Epithelial cell of proximal tubule (primary cell): ENCODE measurements at regions not wholly inside any gene's neighbourhood (a gene's known extent, or its start where the extent isn't known, plus 50 kb on each side); places are given as distances from the start of the nearest gene placed in this dataset.
"Not testable (repeated sequence)": the region's sequence is repeated elsewhere in the genome, so short reads cannot be mapped to it uniquely, and the experiment has no call there.

Experiments used
- DNase-seq: peaks from one replicate; pipeline ENCODE4 v3.0.0-alpha.2; 2011; ENCODE audit warnings: low read depth
- H3K4me3 ChIP-seq: 2 replicates; pipeline ENCODE4 v1.5.1; 2011; ENCODE audit warnings: low read depth, mild to moderate bottlenecking, low read length
- TF ChIP-seq, protein P1 (sequence below): conservative IDR thresholded peaks from 2 replicates; pipeline ENCODE4 v1.5.1; 2012; ENCODE audit warnings: low read depth, mild to moderate bottlenecking, low read length

DNA sequence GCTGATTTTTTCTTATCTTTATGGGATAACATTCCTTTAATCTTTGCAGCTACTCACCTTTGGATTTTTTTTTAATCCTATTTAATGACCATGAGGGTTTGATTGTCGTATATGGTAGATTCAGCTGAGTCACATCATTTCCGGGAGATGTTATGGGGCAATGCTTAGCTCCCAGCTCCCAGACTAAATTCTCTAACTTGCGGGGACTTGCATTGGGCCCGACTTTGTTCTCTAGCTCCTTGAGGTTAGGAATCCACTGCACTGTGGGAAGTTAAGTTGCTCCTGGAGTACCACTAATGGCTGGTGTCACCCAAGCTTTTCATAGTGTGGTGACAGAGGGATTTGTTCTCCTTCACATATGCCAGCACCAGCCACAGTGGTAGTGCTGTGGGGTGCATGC lies 287.4 kb downstream of the TECRL start:
- no peak for DNase-seq
- H3K4me3 ChIP-seq: no peak overlapping the region
- TF ChIP-seq, protein P1, sequence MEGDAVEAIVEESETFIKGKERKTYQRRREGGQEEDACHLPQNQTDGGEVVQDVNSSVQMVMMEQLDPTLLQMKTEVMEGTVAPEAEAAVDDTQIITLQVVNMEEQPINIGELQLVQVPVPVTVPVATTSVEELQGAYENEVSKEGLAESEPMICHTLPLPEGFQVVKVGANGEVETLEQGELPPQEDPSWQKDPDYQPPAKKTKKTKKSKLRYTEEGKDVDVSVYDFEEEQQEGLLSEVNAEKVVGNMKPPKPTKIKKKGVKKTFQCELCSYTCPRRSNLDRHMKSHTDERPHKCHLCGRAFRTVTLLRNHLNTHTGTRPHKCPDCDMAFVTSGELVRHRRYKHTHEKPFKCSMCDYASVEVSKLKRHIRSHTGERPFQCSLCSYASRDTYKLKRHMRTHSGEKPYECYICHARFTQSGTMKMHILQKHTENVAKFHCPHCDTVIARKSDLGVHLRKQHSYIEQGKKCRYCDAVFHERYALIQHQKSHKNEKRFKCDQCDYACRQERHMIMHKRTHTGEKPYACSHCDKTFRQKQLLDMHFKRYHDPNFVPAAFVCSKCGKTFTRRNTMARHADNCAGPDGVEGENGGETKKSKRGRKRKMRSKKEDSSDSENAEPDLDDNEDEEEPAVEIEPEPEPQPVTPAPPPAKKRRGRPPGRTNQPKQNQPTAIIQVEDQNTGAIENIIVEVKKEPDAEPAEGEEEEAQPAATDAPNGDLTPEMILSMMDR: no peak

DNA sequence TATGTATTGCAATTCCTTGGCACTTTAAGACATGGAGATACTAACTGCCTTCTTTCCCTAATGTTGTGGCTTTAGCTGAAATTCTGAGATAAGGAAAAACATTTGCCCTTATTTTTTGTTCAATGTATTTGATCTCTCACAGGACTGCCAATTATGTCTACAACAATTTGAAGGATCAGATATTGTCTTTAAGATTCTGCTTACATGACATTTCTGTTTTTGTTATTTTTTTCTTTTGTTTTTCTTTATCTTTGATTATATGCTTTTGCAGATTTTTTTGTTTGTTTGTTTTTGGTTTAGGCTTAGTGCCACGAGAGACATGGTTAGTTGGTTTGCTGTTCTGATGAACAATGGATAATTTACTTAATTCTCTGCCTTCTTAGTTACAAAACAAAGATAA lies 303.3 kb downstream of the TECRL start:
- no peak overlapping the region for H3K4me3 ChIP-seq
- TF ChIP-seq, protein P1: no peak
- no peak for DNase-seq

DNA sequence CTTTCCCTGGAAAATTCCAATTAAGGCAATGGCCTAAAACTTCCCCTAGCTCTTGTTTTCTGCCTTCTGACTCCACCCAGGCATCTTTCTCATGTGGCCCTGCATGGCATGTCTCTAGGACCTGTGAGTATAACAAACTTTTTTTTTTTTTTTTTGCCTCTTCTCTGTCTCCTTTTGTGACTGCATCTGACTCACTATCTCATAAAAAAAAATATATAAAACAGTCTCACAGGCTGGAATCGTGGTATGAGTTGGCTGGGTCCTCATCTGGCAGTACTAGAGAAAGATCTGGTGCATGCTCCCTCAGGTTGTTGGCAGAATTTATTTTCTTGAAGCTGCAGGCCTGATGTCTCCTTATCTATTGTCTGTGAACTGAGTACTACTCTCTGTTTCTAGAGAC lies 313.9 kb downstream of the TECRL start:
- DNase-seq: no peak
- H3K4me3 ChIP-seq: no peak overlapping the region
- TF ChIP-seq, protein P1: no peak

DNA sequence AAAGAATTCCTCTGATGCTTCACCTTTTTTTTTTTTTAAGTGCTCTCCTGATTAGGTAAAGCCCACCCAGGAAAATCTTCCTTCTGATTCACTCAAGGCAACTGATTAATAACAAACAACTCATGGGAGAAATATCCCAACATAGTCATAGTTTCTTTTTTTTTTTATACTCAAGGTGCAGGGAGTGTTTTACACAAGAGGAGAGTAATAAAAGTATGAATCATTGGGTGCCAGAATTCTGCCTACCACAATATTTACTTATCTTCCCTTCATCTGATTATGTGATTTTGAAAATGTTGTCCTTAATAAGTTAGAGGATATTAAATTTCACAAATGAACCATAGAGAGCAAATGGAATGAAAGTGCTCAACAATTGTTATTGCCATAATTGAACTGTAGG lies 329.9 kb downstream of the TECRL start:
- H3K4me3 ChIP-seq: no peak overlapping the region
- TF ChIP-seq, protein P1: no peak
- DNase-seq: no peak

DNA sequence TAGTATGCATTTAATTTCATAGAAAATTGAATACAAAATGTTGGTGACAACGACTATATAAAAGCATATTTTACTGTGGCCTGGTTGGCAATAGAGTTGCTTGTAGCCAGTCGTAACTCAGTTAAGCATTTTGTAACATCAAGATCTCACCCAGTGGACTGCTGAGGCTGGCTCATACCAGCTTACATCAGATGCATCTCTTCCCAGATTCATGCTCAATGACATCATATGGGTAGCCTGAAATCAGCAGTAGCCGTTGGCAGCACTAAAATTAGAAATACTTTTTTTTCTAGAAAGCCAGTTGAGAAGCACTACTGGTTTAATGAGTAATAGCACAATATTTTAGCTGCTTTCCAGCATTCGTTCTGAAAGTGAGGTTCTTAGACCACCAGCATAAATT lies 341.2 kb downstream of the TECRL start:
- H3K4me3 ChIP-seq: no peak overlapping the region
- TF ChIP-seq, protein P1: no peak
- DNase-seq: no peak

DNA sequence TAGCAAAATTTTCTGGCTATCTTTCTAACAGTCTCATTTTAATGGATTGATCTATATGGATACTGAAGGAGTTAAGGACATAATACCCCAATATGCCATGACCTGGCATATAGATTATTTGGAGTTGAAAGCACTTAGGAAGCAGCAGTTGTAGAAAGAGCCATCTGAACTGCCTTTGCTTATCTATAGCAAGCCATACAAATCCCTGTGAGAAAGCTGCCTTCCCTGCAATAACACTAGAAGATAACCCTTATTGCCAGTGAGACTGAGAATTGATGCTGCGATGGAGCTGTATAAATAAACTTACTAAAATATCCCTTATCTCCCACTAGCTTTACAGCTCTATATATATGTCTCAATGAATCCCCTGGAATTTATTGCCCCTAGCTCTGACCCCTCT lies 346.3 kb downstream of the TECRL start:
- TF ChIP-seq, protein P1: no peak
- no peak overlapping the region for H3K4me3 ChIP-seq
- DNase-seq: no peak

DNA sequence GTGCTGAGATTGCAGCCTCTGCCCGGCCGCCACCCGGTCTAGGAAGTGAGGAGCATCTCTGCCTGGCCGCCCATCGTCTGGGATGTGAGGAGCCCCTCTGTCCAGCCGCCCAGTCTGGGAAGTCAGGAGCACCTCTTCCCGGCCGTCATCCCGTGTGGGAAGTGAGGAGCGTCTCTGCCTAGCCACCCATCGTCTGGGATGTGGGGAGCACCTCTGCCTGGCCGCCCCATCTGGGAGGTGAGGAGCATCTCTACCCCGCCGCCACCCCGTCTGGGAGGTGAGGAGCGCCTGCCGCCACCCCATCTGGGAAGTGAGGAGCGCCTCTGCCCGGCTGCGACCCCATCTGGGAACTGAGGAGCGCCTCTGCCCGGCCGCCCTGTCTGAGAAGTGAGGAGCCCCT lies 372.2 kb downstream of the TECRL start:
- not testable (repeated sequence) for DNase-seq, H3K4me3 ChIP-seq

DNA sequence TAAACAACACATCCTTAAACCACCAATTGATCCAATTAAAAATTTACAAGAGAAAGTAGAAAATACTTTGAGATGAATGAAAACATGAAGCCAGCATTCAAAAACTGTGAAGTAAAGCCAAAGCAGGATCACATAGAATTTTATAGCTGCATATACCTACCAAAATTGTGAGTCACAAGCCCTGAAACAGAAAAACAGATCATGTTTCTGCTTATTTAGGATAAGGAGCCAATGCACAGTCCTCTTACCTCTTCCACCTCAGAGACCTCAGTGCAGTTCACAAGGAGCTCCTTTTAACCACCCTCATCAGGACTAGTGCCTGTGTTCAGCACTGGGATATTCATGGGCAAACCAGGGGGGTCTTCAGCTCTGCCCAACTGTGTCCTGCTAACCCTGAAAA lies 386.7 kb downstream of the TECRL start:
- TF ChIP-seq, protein P1: no peak
- DNase-seq: no peak
- H3K4me3 ChIP-seq: no peak overlapping the region
